HEK293T (cell line): ENCODE measurements at regions not wholly inside any gene's neighbourhood (a gene's known extent, or its start where the extent isn't known, plus 50 kb on each side); places are given as distances from the start of the nearest gene placed in this dataset.
A peak's percentile ranks its signal among the peaks of the same experiment; 100 is the strongest.

Source experiments
- ARNT ChIP-seq: fragments of 450-650 bp; IDR thresholded peaks from 2 replicates; pipeline ENCODE4 v1.6.1; 2017; ENCODE audit warnings: mild to moderate bottlenecking
- BHLHE40 ChIP-seq: fragments of 450-650 bp; IDR thresholded peaks from 2 replicates; pipeline ENCODE4 v1.6.1; 2016; ENCODE audit warnings: mild to moderate bottlenecking, moderate library complexity, borderline replicate concordance
- CTBP1 ChIP-seq: fragments of 450-650 bp; IDR thresholded peaks from 2 replicates; pipeline ENCODE4 v1.6.1; 2016; ENCODE audit warnings: borderline replicate concordance
- ELF4 ChIP-seq: fragments of 450-650 bp; IDR thresholded peaks from 2 replicates; pipeline ENCODE4 v1.6.1; 2017; ENCODE audit warnings: antibody characterized with exemption
- FOXA1 ChIP-seq: fragments of 450-650 bp; IDR thresholded peaks from 2 replicates; pipeline ENCODE4 v1.6.1; 2016; ENCODE audit warnings: mild to moderate bottlenecking
- FOXK2 ChIP-seq: fragments of 450-650 bp; IDR thresholded peaks from 2 replicates; pipeline ENCODE4 v1.6.1; 2016; ENCODE audit warnings: mild to moderate bottlenecking
- FOXM1 ChIP-seq: fragments of 450-650 bp; IDR thresholded peaks from 2 replicates; pipeline ENCODE4 v1.6.1; 2017; ENCODE audit warnings: mild to moderate bottlenecking, borderline replicate concordance
- HDGF ChIP-seq: fragments of 450-650 bp; IDR thresholded peaks from 2 replicates; pipeline ENCODE4 v1.6.1; 2017; ENCODE audit warnings: antibody characterized with exemption, borderline replicate concordance
- LEF1 ChIP-seq: fragments of 450-650 bp; IDR thresholded peaks from 2 replicates; pipeline ENCODE4 v1.6.1; 2017; ENCODE audit warnings: mild to moderate bottlenecking, borderline replicate concordance
- PKNOX1 ChIP-seq: fragments of 450-650 bp; IDR thresholded peaks from 2 replicates; pipeline ENCODE4 v1.6.1; 2016
- SP1 ChIP-seq: fragments of 450-650 bp; IDR thresholded peaks from 2 replicates; pipeline ENCODE4 v1.6.1; 2017
- SUZ12 ChIP-seq: fragments of 450-650 bp; IDR thresholded peaks from 2 replicates; pipeline ENCODE4 v1.6.1; 2016; ENCODE audit warnings: mild to moderate bottlenecking
- ZNF384 ChIP-seq: fragments of 450-650 bp; IDR thresholded peaks from 2 replicates; pipeline ENCODE4 v1.6.1; 2016

GRCh38 chr2:144004742-144005141 lies 515.2 kb downstream of the ZEB2 start:
- TF ChIP-seq ARNT (no peak), CTBP1 (no peak), FOXM1 (no peak), FOXA1 (no peak), FOXK2 (no peak), ELF4 (no peak), BHLHE40 (no peak), SP1 (no peak), SUZ12 (no peak), HDGF (no peak), PKNOX1 (peak; percentile 52), ZNF384 (no peak), LEF1 (no peak)
